Fibroblast of the aortic adventitia (primary cell): ENCODE measurements at regions not wholly inside any gene's neighbourhood (a gene's known extent, or its start where the extent isn't known, plus 50 kb on each side); places are given as distances from the start of the nearest gene placed in this dataset.

Experiments used
- DNase-seq: peaks from one replicate; pipeline ENCODE4 v3.0.0-alpha.2; 2010; ENCODE audit warnings: low read depth
- H3K4me3 ChIP-seq: 2 replicates; pipeline ENCODE4 v1.5.1; 2011; ENCODE audit warnings: low read depth, mild to moderate bottlenecking, control low read depth, low read length, moderate library complexity
- TF ChIP-seq, protein P1 (sequence below): IDR thresholded peaks from 2 replicates; pipeline ENCODE4 v1.5.1; 2011; ENCODE audit warnings: mild to moderate bottlenecking, low read length, control low read depth, inconsistent platforms; ENCODE audit not compliant: insufficient read depth

DNA sequence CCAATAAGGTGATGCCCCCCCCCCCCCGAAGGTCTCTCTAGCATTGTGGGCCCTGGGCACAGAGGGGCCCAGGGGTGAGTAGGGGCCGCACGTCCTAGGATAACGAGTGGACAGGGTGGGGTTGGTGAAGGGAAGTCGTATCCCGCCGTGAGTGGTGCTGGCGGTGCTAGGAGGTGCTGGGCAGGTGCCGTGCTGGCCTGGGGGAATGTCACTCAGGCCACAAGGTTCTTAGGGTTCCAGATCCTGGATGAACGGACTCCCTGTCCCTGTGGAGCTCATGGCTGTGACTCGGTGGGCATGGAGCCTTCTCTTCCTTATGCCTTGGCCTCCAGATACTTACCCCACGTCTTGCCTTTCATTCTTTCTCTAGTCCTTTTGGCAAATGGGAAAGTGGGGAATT lies 157.4 kb upstream of the SOX1 start:
- TF ChIP-seq, protein P1, sequence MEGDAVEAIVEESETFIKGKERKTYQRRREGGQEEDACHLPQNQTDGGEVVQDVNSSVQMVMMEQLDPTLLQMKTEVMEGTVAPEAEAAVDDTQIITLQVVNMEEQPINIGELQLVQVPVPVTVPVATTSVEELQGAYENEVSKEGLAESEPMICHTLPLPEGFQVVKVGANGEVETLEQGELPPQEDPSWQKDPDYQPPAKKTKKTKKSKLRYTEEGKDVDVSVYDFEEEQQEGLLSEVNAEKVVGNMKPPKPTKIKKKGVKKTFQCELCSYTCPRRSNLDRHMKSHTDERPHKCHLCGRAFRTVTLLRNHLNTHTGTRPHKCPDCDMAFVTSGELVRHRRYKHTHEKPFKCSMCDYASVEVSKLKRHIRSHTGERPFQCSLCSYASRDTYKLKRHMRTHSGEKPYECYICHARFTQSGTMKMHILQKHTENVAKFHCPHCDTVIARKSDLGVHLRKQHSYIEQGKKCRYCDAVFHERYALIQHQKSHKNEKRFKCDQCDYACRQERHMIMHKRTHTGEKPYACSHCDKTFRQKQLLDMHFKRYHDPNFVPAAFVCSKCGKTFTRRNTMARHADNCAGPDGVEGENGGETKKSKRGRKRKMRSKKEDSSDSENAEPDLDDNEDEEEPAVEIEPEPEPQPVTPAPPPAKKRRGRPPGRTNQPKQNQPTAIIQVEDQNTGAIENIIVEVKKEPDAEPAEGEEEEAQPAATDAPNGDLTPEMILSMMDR = no peak
- H3K4me3 ChIP-seq = no peak overlapping the region
- no peak for DNase-seq

GRCh38 chr13:111909971-111910671 lies 156.8 kb upstream of the SOX1 start:
- no peak overlapping the region for H3K4me3 ChIP-seq
- TF ChIP-seq, protein P1 = no peak
- DNase-seq = no peak

- no peak overlapping the region for H3K4me3 ChIP-seq
- DNase-seq = no peak
- TF ChIP-seq, protein P1 = no peak
Measured at GRCh38 chr13:111911121-111911720, 155.7 kb upstream of the SOX1 start.

DNA sequence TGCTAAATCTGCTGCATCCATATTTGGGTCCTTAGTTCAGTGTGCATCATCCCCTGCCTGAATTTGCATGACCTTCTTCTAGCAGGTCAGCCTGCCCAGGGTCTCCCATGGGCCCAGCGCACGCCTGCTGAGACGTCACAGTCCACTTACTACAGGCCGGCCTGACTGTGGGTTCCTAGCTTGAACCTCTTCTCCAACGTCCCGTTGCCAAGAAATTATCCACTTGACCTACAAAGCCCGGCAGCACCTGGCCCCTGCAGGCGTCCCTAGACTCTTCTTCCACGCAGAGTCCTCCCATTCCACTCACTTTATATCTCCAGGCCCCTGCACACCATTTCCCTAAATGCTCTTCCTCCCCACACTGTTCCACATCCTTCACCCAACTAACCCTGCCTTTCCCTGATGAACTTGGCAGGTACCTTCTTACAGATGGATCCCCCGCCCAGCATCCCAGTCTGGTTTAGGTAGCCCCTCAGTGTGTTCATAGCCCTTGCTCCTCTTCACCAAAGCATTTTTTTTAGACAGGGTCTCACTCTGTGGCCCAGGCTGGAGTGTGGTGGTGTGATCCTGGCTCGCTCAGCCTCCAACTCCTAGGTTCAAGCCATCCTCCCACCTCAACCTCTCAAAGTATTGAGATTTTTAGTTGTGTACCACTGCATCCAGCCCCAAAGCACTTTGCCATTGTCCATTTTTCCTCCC lies 155.0 kb upstream of the SOX1 start:
- no peak for DNase-seq
- TF ChIP-seq, protein P1 = no peak

GRCh38 chr13:111912453-111912866 lies 154.5 kb upstream of the SOX1 start:
- DNase-seq = no peak
- no peak overlapping the region for H3K4me3 ChIP-seq
- TF ChIP-seq, protein P1 = no peak

More for the DNA sequence above, 155.0 kb upstream of the SOX1 start:
- H3K4me3 ChIP-seq = no peak overlapping the region

GRCh38 chr13:111912991-111913760 lies 153.8 kb upstream of the SOX1 start:
- H3K4me3 ChIP-seq = no peak overlapping the region
- TF ChIP-seq, protein P1 = no peak
- no peak for DNase-seq
